ENCODE measurements at regions not wholly inside any gene's neighbourhood (a gene's known extent, or its start where the extent isn't known, plus 50 kb on each side); places are given as distances from the start of the nearest gene placed in this dataset.

- no peak overlapping the region for H3K27ac ChIP-seq
- H4K20me1 ChIP-seq (ENCODE audit: insufficient read depth, poor library complexity, severe bottlenecking): no peaks in the 10 kb centered on the region
- no peak overlapping the region for H2AFZ ChIP-seq
- no peak overlapping the region for H3K4me2 ChIP-seq
- no peaks in the 10 kb centered on the region for H3K27me3 ChIP-seq
- DNase-seq (ENCODE audit: low spot score): no peak
- TF ChIP-seq EZH2 (IDR thresholded peaks at IDR 0.05; ENCODE audit: borderline replicate concordance) (no peak), CTCF (IDR thresholded peaks at IDR 0.05; ENCODE audit: poor library complexity) (no peak), EZH2phosphoT487 (IDR thresholded peaks at IDR 0.05; ENCODE audit: low read depth, severe bottlenecking, unreplicated experiment) (no peak)
- H3K4me3 ChIP-seq: no peak overlapping the region
- H3K36me3 ChIP-seq (replicated peaks; ENCODE audit: insufficient read depth, low read depth): no peaks in the 10 kb centered on the region
- no peaks in the 10 kb centered on the region for H3K9me2 ChIP-seq (replicated peaks; ENCODE audit: insufficient read depth)
- H3K79me2 ChIP-seq: no peaks in the 10 kb centered on the region
- H3K4me1 ChIP-seq (ENCODE audit: insufficient read depth): no peaks in the 10 kb centered on the region
- WGBS (ENCODE audit: low lambda C conversion rate, missing lambda C conversion rate): 70% methylated on average over 5 of the region's 5 CpGs
- no peaks in the 10 kb centered on the region for H3K9me3 ChIP-seq (ENCODE audit: low read depth)
These were observed 161.1 kb downstream of the BTG1 start for GRCh38 chr12:91984556-91984955.

- Histone ChIP-seq H3K27ac (no peak overlapping the region), H3K36me3 (replicated peaks; ENCODE audit: insufficient read depth, low read depth) (no peaks in the 10 kb centered on the region), H2AFZ (no peak overlapping the region), H3K4me2 (no peak overlapping the region), H3K4me1 (ENCODE audit: insufficient read depth) (no peaks in the 10 kb centered on the region), H3K4me3 (no peak overlapping the region), H3K9me2 (replicated peaks; ENCODE audit: insufficient read depth) (no peaks in the 10 kb centered on the region), H3K9me3 (ENCODE audit: low read depth) (no peaks in the 10 kb centered on the region), H3K27me3 (no peaks in the 10 kb centered on the region), H4K20me1 (ENCODE audit: insufficient read depth, poor library complexity, severe bottlenecking) (no peaks in the 10 kb centered on the region), H3K79me2 (no peaks in the 10 kb centered on the region)
- DNase-seq (ENCODE audit: low spot score): no peak
- 93% methylated on average over 3 of the region's 3 CpGs for WGBS (ENCODE audit: low lambda C conversion rate, missing lambda C conversion rate)
- TF ChIP-seq EZH2phosphoT487 (IDR thresholded peaks at IDR 0.05; ENCODE audit: low read depth, severe bottlenecking, unreplicated experiment) (no peak), EZH2 (IDR thresholded peaks at IDR 0.05; ENCODE audit: borderline replicate concordance) (no peak), CTCF (IDR thresholded peaks at IDR 0.05; ENCODE audit: poor library complexity) (no peak)
These were observed 161.7 kb downstream of the BTG1 start for GRCh38 chr12:91983935-91984334.

- Histone ChIP-seq H4K20me1 (ENCODE audit: insufficient read depth, poor library complexity, severe bottlenecking) (no peaks in the 10 kb centered on the region), H3K9me2 (replicated peaks; ENCODE audit: insufficient read depth) (no peaks in the 10 kb centered on the region), H2AFZ (no peak overlapping the region), H3K27ac (no peak overlapping the region), H3K79me2 (no peaks in the 10 kb centered on the region), H3K27me3 (no peaks in the 10 kb centered on the region), H3K4me2 (no peak overlapping the region), H3K36me3 (replicated peaks; ENCODE audit: insufficient read depth, low read depth) (no peaks in the 10 kb centered on the region), H3K4me1 (ENCODE audit: insufficient read depth) (no peaks in the 10 kb centered on the region), H3K4me3 (no peak overlapping the region), H3K9me3 (ENCODE audit: low read depth) (no peaks in the 10 kb centered on the region)
- TF ChIP-seq CTCF (IDR thresholded peaks at IDR 0.05; ENCODE audit: poor library complexity): no peak
- no peak for TF ChIP-seq EZH2 (IDR thresholded peaks at IDR 0.05; ENCODE audit: borderline replicate concordance)
- TF ChIP-seq EZH2phosphoT487 (IDR thresholded peaks at IDR 0.05; ENCODE audit: low read depth, severe bottlenecking, unreplicated experiment): no peak
- 80% methylated on average over 5 of the region's 5 CpGs for WGBS (ENCODE audit: low lambda C conversion rate, missing lambda C conversion rate)
- DNase-seq (ENCODE audit: low spot score): no peak
These were observed 162.7 kb downstream of the BTG1 start for GRCh38 chr12:91982946-91983345.

- TF ChIP-seq CTCF (IDR thresholded peaks at IDR 0.05; ENCODE audit: poor library complexity): no peak
- no peak for TF ChIP-seq EZH2phosphoT487 (IDR thresholded peaks at IDR 0.05; ENCODE audit: low read depth, severe bottlenecking, unreplicated experiment)
- no peak for TF ChIP-seq EZH2 (IDR thresholded peaks at IDR 0.05; ENCODE audit: borderline replicate concordance)
- Histone ChIP-seq H3K79me2 (no peaks in the 10 kb centered on the region), H3K9me3 (ENCODE audit: low read depth) (no peaks in the 10 kb centered on the region), H3K9me2 (replicated peaks; ENCODE audit: insufficient read depth) (no peaks in the 10 kb centered on the region), H3K4me1 (ENCODE audit: insufficient read depth) (no peaks in the 10 kb centered on the region), H3K27me3 (no peaks in the 10 kb centered on the region), H3K27ac (no peak overlapping the region), H3K4me3 (no peak overlapping the region), H2AFZ (no peak overlapping the region), H3K36me3 (replicated peaks; ENCODE audit: insufficient read depth, low read depth) (no peaks in the 10 kb centered on the region), H4K20me1 (ENCODE audit: insufficient read depth, poor library complexity, severe bottlenecking) (no peaks in the 10 kb centered on the region), H3K4me2 (no peak overlapping the region)
- DNase-seq (ENCODE audit: low spot score): no peak
These were observed 165.2 kb downstream of the BTG1 start for GRCh38 chr12:91980389-91980821.

Measured in hepatocyte (in vitro differentiated cells).